ENCODE measurements at regions not wholly inside any gene's neighbourhood (a gene's known extent, or its start where the extent isn't known, plus 50 kb on each side); places are given as distances from the start of the nearest gene placed in this dataset.
"Not testable (repeated sequence)": the region's sequence is repeated elsewhere in the genome, so short reads cannot be mapped to it uniquely, and the experiment has no call there.

DNA sequence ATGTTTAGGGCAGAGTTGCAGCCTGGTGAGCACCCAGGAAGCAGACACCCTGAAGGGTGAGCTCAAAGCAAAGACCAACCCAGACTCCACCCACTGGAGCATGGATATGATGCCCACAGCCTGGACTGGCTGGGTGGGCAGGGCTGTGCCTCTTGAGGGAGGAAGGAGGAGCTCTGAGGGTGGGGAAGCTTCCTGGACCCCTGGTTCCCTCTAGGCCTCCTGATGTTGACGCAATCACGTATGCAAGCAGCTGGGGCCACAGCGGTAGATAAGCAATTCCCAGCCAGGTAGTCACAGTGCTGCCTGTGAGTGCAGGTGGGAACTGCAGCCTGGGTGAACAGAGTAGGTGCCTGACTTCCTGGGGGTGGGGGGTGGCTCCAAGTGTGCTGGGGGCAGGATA lies 271.5 kb downstream of the CDK5RAP2 start:
- TF ChIP-seq, protein P1, sequence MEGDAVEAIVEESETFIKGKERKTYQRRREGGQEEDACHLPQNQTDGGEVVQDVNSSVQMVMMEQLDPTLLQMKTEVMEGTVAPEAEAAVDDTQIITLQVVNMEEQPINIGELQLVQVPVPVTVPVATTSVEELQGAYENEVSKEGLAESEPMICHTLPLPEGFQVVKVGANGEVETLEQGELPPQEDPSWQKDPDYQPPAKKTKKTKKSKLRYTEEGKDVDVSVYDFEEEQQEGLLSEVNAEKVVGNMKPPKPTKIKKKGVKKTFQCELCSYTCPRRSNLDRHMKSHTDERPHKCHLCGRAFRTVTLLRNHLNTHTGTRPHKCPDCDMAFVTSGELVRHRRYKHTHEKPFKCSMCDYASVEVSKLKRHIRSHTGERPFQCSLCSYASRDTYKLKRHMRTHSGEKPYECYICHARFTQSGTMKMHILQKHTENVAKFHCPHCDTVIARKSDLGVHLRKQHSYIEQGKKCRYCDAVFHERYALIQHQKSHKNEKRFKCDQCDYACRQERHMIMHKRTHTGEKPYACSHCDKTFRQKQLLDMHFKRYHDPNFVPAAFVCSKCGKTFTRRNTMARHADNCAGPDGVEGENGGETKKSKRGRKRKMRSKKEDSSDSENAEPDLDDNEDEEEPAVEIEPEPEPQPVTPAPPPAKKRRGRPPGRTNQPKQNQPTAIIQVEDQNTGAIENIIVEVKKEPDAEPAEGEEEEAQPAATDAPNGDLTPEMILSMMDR (IDR thresholded peaks at IDR 0.05; ENCODE audit: low read depth, low read length): no peak
- Histone ChIP-seq H3K27ac (ENCODE audit: low read depth, low read length) (no peak overlapping the region), H3K27me3 (ENCODE audit: control insufficient read depth, insufficient read depth, low read length) (no peaks in the 10 kb centered on the region), H3K4me3 (ENCODE audit: low read depth, low read length) (no peak overlapping the region), H3K9me3 (ENCODE audit: control insufficient read depth, insufficient read depth, low read length) (no peaks in the 10 kb centered on the region)
- POLR2A ChIA-PET: no interaction called here
- DNase-seq (ENCODE audit: low read depth, low spot score): no peak
- CTCF ChIA-PET: no interaction called here

DNA sequence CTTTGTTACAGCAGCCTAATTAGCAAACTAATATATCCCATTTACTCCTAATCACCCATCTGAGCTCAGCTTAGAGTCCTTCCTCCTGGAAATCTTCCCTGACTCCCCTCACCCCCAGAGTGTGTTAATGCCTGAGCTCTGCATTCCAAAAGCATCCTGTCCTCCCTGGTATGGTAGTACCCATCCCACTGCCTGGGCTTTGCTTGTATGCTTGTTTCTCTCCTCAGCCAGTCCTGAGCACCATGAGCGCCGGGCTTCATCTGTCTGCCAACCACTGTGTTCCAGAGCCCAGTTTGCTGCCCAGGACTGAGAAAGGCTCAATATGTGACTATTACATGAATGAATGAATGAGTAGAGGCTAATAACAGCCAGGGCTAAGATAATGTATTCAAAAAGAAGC lies 272.4 kb downstream of the CDK5RAP2 start:
- H3K9me3 ChIP-seq (ENCODE audit: control insufficient read depth, insufficient read depth, low read length): no peaks in the 10 kb centered on the region
- ChIA-PET POLR2A (no interaction called here), CTCF (no interaction called here)
- H3K27me3 ChIP-seq (ENCODE audit: control insufficient read depth, insufficient read depth, low read length): no peaks in the 10 kb centered on the region
- TF ChIP-seq, protein P1 (IDR thresholded peaks at IDR 0.05; ENCODE audit: low read depth, low read length): no peak
- no peak overlapping the region for H3K27ac ChIP-seq (ENCODE audit: low read depth, low read length)
- no peak for DNase-seq (ENCODE audit: low read depth, low spot score)
- no peak overlapping the region for H3K4me3 ChIP-seq (ENCODE audit: low read depth, low read length)

DNA sequence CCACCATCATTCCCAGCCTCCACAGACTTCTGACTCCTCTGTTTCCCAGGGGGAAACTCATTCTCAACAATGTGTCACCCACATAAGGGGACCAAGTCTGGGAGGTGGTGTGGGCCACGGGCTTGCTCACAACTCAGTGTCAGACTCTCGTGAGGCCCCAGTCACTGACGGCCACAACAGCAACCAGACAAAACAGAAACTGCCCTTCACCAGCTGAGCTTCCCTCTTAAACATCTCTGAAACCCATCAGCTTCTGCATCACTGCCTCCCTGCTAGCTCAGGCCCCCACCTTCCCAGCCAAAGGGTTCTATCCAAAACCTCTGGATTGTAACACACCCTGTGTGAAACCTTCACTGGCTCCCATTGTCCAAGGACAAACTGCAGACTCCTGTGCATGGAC lies 273.4 kb downstream of the CDK5RAP2 start:
- no peak for DNase-seq (ENCODE audit: low read depth, low spot score)
- POLR2A ChIA-PET: no interaction called here

DNA sequence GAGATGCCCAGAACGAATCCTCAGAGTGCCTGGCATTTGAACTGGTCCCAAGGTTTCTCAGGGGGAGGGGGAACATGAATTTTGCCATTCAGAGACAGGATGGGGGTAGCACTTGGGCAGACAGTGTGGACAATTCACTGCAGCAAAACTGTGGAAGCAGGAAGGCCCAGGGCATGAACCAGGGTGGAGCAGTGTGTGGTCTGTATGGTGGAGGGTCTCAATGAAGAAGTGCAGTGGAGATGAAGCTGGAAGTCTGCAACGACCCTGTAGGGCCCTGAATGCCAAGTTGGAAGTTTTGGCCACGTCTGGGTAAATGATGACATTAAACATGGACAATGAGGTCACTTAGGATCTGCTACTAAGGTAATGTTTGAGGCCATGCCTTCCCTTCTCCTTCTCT lies 273.9 kb downstream of the CDK5RAP2 start:
- Histone ChIP-seq H3K27me3 (ENCODE audit: control insufficient read depth, insufficient read depth, low read length) (no peaks in the 10 kb centered on the region), H3K4me3 (ENCODE audit: low read depth, low read length) (no peak overlapping the region), H3K27ac (ENCODE audit: low read depth, low read length) (no peak overlapping the region), H3K9me3 (ENCODE audit: control insufficient read depth, insufficient read depth, low read length) (no peaks in the 10 kb centered on the region)
- ChIA-PET CTCF (interaction anchor here (1.0 kb wide), 1 partner anchor 171 kb away, joined by 3 read pairs; no protein-coding TSS in a partner anchor), POLR2A (no interaction called here)
- DNase-seq (ENCODE audit: low read depth, low spot score): no peak
- TF ChIP-seq, protein P1 (IDR thresholded peaks at IDR 0.05; ENCODE audit: low read depth, low read length): no peak

More for the DNA sequence above, 273.4 kb downstream of the CDK5RAP2 start:
- Histone ChIP-seq H3K27ac (ENCODE audit: low read depth, low read length) (no peak overlapping the region), H3K9me3 (ENCODE audit: control insufficient read depth, insufficient read depth, low read length) (no peaks in the 10 kb centered on the region), H3K4me3 (ENCODE audit: low read depth, low read length) (no peak overlapping the region), H3K27me3 (ENCODE audit: control insufficient read depth, insufficient read depth, low read length) (no peaks in the 10 kb centered on the region)
- TF ChIP-seq, protein P1 (IDR thresholded peaks at IDR 0.05; ENCODE audit: low read depth, low read length): no peak
- CTCF ChIA-PET: interaction anchor here (1.0 kb wide), 1 partner anchor 170 kb away, joined by 3 read pairs; no protein-coding TSS in a partner anchor

DNA sequence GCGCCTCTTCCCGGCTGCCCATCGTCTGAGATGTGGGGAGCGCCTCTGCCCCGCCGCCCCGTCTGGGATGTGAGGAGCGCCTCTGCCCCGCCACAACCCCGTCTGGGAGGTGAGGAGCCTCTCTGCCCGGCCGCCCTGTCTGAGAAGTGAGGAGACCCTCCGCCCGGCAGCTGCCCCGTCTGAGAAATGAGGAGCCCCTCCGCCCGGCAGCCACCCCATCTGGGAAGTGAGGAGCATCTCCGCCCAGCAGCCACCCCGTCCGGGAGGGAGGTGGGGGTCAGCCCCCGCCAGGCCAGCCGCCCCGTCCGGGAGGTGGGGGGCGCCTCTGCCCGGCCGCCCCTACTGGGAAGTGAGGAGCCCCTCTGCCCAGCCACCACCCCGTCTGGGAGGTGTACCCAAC lies 275.1 kb downstream of the CDK5RAP2 start:
- CTCF ChIA-PET; H3K27ac ChIP-seq (ENCODE audit: low read depth, low read length); H3K9me3 ChIP-seq (ENCODE audit: control insufficient read depth, insufficient read depth, low read length); DNase-seq (ENCODE audit: low read depth, low spot score); H3K27me3 ChIP-seq (ENCODE audit: control insufficient read depth, insufficient read depth, low read length); POLR2A ChIA-PET; H3K4me3 ChIP-seq (ENCODE audit: low read depth, low read length): not testable (repeated sequence)

DNA sequence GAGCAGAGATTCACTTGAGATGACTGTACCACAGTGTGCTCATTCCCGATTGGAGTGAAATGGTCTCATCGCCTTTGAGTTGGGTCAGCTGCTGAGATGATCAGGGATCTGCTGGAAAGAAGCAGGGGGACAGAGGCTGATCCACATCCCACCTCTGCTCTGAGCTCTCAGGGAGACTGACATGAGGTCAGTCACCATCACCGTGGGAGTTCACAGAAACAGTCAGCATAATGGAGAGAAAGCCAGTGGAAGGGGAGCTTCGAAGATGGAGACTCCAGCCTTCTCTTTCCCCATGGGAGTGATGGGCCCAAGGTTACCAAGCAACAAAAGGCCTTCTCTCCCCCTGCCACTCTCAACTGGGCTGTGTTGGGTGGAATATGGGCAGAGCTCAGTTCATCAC lies 276.4 kb downstream of the CDK5RAP2 start:
- TF ChIP-seq, protein P1 (IDR thresholded peaks at IDR 0.05; ENCODE audit: low read depth, low read length): no peak
- H3K27me3 ChIP-seq (ENCODE audit: control insufficient read depth, insufficient read depth, low read length): no peaks in the 10 kb centered on the region
- no peak overlapping the region for H3K27ac ChIP-seq (ENCODE audit: low read depth, low read length)
- CTCF ChIA-PET: no interaction called here
- H3K4me3 ChIP-seq (ENCODE audit: low read depth, low read length): no peak overlapping the region
- POLR2A ChIA-PET: no interaction called here
- H3K9me3 ChIP-seq (ENCODE audit: control insufficient read depth, insufficient read depth, low read length): no peaks in the 10 kb centered on the region
- no peak for DNase-seq (ENCODE audit: low read depth, low spot score)

Measured in AG04450 (cell line).